WERI-Rb-1 (cell line): ENCODE measurements at regions not wholly inside any gene's neighbourhood (a gene's known extent, or its start where the extent isn't known, plus 50 kb on each side); places are given as distances from the start of the nearest gene placed in this dataset.

Source experiments
- DNase-seq: peaks from one replicate; pipeline ENCODE4 v3.0.0-alpha.2; 2020
- H3K27ac ChIP-seq: fragments of 250-450 bp; sonication (Bioruptor Pico); 2 replicates; pipeline ENCODE4 v1.5.1; 2020; ENCODE audit warnings: mild to moderate bottlenecking, moderate library complexity
- H3K27me3 ChIP-seq: fragments of 250-450 bp; sonication (Bioruptor Pico); 2 replicates; pipeline ENCODE4 v1.5.1; 2021; ENCODE audit warnings: mild to moderate bottlenecking, low read depth, moderate library complexity; ENCODE audit not compliant: insufficient read depth, severe bottlenecking
- H3K36me3 ChIP-seq: fragments of 250-450 bp; sonication (Bioruptor Pico); 2 replicates; pipeline ENCODE4 v1.5.1; 2020; ENCODE audit warnings: mild to moderate bottlenecking, moderate library complexity
- H3K4me3 ChIP-seq: 2 replicates; pipeline ENCODE4 v1.5.1; 2011; ENCODE audit warnings: low read depth, mild to moderate bottlenecking, control low read depth, low read length
- H3K9me3 ChIP-seq: fragments of 250-450 bp; sonication (Bioruptor Pico); 2 replicates; pipeline ENCODE4 v1.5.1; 2021; ENCODE audit warnings: mild to moderate bottlenecking, moderate library complexity; ENCODE audit not compliant: severe bottlenecking
- CTCF ChIP-seq: IDR thresholded peaks from 2 replicates; pipeline ENCODE4 v1.5.1; 2011; ENCODE audit warnings: low read depth, mild to moderate bottlenecking, control low read depth, inconsistent platforms, low read length

- Histone ChIP-seq H3K4me3 (no peak overlapping the region), H3K27me3 (no peaks in the 10 kb centered on the region), H3K27ac (no peak overlapping the region), H3K9me3 (peaks cover 13% of the 10 kb centered on the region), H3K36me3 (no peaks in the 10 kb centered on the region)
- no peak for DNase-seq
- no peak for TF ChIP-seq CTCF
These were observed 113.2 kb downstream of the MFAP3L start for GRCh38 chr4:169912996-169913395.

- no peaks in the 10 kb centered on the region for H3K9me3 ChIP-seq
- no peak overlapping the region for H3K4me3 ChIP-seq
- no peaks in the 10 kb centered on the region for H3K36me3 ChIP-seq
- no peak overlapping the region for H3K27ac ChIP-seq
- TF ChIP-seq CTCF: no peak
- H3K27me3 ChIP-seq: no peaks in the 10 kb centered on the region
- no peak for DNase-seq
These were observed 116.3 kb downstream of the MFAP3L start for GRCh38 chr4:169909897-169910296.

- DNase-seq: no peak
- H3K27ac ChIP-seq: no peak overlapping the region
These were observed 116.7 kb downstream of the MFAP3L start for GRCh38 chr4:169909479-169909878.

GRCh38 chr4:169907705-169908104 lies 118.5 kb downstream of the MFAP3L start:
- H3K27me3 ChIP-seq: no peaks in the 10 kb centered on the region
- H3K27ac ChIP-seq: no peak overlapping the region
- H3K4me3 ChIP-seq: no peak overlapping the region
- H3K36me3 ChIP-seq: no peaks in the 10 kb centered on the region
- H3K9me3 ChIP-seq: no peaks in the 10 kb centered on the region
- no peak for TF ChIP-seq CTCF
- peak; percentile 19 for DNase-seq

More at GRCh38 chr4:169909479-169909878, 116.7 kb downstream of the MFAP3L start:
- Histone ChIP-seq H3K36me3 (no peaks in the 10 kb centered on the region), H3K27me3 (no peaks in the 10 kb centered on the region), H3K4me3 (no peak overlapping the region), H3K9me3 (no peaks in the 10 kb centered on the region)
- no peak for TF ChIP-seq CTCF

- no peak for DNase-seq
- Histone ChIP-seq H3K9me3 (no peaks in the 10 kb centered on the region), H3K36me3 (no peaks in the 10 kb centered on the region), H3K4me3 (no peak overlapping the region), H3K27ac (no peak overlapping the region), H3K27me3 (no peaks in the 10 kb centered on the region)
- no peak for TF ChIP-seq CTCF
These were observed 119.4 kb downstream of the MFAP3L start for GRCh38 chr4:169906821-169907220.

GRCh38 chr4:169906104-169906503 lies 120.1 kb downstream of the MFAP3L start:
- Histone ChIP-seq H3K27ac (no peak overlapping the region), H3K9me3 (no peaks in the 10 kb centered on the region), H3K27me3 (no peaks in the 10 kb centered on the region), H3K4me3 (no peak overlapping the region), H3K36me3 (no peaks in the 10 kb centered on the region)
- DNase-seq: no peak
- no peak for TF ChIP-seq CTCF
